HEK293T (cell line): ENCODE measurements at regions not wholly inside any gene's neighbourhood (a gene's known extent, or its start where the extent isn't known, plus 50 kb on each side); places are given as distances from the start of the nearest gene placed in this dataset.
"Not testable (repeated sequence)": the region's sequence is repeated elsewhere in the genome, so short reads cannot be mapped to it uniquely, and the experiment has no call there.

ENCODE experiments used
- ARNT ChIP-seq: fragments of 450-650 bp; IDR thresholded peaks from 2 replicates; pipeline ENCODE4 v1.6.1; 2017; ENCODE audit warnings: mild to moderate bottlenecking
- BHLHE40 ChIP-seq: fragments of 450-650 bp; IDR thresholded peaks from 2 replicates; pipeline ENCODE4 v1.6.1; 2016; ENCODE audit warnings: mild to moderate bottlenecking, moderate library complexity, borderline replicate concordance
- CTBP1 ChIP-seq: fragments of 450-650 bp; IDR thresholded peaks from 2 replicates; pipeline ENCODE4 v1.6.1; 2016; ENCODE audit warnings: borderline replicate concordance
- FOXM1 ChIP-seq: fragments of 450-650 bp; IDR thresholded peaks from 2 replicates; pipeline ENCODE4 v1.6.1; 2017; ENCODE audit warnings: mild to moderate bottlenecking, borderline replicate concordance
- SP1 ChIP-seq: fragments of 450-650 bp; IDR thresholded peaks from 2 replicates; pipeline ENCODE4 v1.6.1; 2017
- SUZ12 ChIP-seq: fragments of 450-650 bp; IDR thresholded peaks from 2 replicates; pipeline ENCODE4 v1.6.1; 2016; ENCODE audit warnings: mild to moderate bottlenecking
- TARDBP ChIP-seq: fragments of 450-650 bp; IDR thresholded peaks from 2 replicates; pipeline ENCODE4 v1.6.1; 2016
- ZNF384 ChIP-seq: fragments of 450-650 bp; IDR thresholded peaks from 2 replicates; pipeline ENCODE4 v1.6.1; 2016

GRCh38 chr4:189654396-189654795, 286.3 kb upstream of the FRG1 start:
- not testable (repeated sequence) for TF ChIP-seq SUZ12, BHLHE40, ZNF384, SP1, FOXM1, ARNT, TARDBP, CTBP1
